Astrocyte of the cerebellum (primary cell): ENCODE measurements at regions not wholly inside any gene's neighbourhood (a gene's known extent, or its start where the extent isn't known, plus 50 kb on each side); places are given as distances from the start of the nearest gene placed in this dataset.

ENCODE experiments used
- DNase-seq: peaks from one replicate; pipeline ENCODE4 v3.0.0-alpha.2; 2011; ENCODE audit warnings: low read depth
- H3K4me3 ChIP-seq: 2 replicates; pipeline ENCODE4 v1.5.1; 2011; ENCODE audit warnings: mild to moderate bottlenecking, low read depth, low read length, moderate library complexity
- in situ Hi-C: cut with HindIII; loops from 2 replicates; pipeline ENCODE4 v1.10.0; 2017; ENCODE audit warnings: low sequenced_read_pairs
- TF ChIP-seq, protein P1 (sequence below): IDR thresholded peaks from 2 replicates; pipeline ENCODE4 v1.5.1; 2012; ENCODE audit warnings: low read length, low read depth, moderate library complexity, mild to moderate bottlenecking; ENCODE audit errors: missing control alignments

DNA sequence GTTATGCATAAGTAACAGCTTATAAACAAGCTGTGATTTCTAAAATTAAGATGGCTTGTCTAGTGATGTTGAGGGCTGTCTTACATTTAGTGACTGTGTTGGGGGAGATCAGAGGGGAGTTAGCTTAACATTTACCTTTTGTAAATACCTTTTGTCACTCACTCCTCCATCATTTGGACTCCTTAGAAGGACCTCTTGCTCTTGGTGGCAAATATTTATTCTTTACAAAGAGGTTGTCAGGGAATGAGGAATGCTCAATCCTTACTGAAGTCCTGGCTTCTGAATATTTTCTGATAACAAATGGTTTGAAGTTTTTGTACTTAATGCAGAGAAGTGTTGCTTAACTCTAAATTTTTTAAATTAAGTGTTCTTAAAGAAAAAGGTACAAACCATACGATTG lies 438.8 kb upstream of the FAM98A start:
- no peak for DNase-seq
- no peak overlapping the region for H3K4me3 ChIP-seq
- TF ChIP-seq, protein P1, sequence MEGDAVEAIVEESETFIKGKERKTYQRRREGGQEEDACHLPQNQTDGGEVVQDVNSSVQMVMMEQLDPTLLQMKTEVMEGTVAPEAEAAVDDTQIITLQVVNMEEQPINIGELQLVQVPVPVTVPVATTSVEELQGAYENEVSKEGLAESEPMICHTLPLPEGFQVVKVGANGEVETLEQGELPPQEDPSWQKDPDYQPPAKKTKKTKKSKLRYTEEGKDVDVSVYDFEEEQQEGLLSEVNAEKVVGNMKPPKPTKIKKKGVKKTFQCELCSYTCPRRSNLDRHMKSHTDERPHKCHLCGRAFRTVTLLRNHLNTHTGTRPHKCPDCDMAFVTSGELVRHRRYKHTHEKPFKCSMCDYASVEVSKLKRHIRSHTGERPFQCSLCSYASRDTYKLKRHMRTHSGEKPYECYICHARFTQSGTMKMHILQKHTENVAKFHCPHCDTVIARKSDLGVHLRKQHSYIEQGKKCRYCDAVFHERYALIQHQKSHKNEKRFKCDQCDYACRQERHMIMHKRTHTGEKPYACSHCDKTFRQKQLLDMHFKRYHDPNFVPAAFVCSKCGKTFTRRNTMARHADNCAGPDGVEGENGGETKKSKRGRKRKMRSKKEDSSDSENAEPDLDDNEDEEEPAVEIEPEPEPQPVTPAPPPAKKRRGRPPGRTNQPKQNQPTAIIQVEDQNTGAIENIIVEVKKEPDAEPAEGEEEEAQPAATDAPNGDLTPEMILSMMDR: no peak
- in situ Hi-C loops: no loop called here

DNA sequence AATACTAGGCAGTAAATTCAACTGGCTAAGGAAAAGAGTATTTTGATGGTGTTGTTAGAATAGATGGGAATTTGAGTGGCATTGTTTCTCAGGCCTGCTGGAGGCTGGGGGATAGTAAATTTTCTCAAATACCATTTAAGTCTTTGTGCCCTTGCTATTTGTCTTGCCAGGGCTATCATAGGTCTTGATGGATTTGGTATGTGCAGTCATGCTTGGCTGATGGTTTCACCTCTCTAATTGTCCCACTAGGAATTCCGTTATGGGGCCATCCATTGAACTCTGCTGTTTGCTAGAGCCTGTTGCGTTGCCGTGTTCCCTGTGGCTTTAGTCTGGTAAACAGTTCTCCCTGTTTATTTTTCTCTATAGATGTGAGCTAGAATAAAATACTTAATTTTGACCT lies 438.1 kb upstream of the FAM98A start:
- DNase-seq: no peak
- in situ Hi-C loops: no loop called here
- no peak overlapping the region for H3K4me3 ChIP-seq
- TF ChIP-seq, protein P1: no peak

DNA sequence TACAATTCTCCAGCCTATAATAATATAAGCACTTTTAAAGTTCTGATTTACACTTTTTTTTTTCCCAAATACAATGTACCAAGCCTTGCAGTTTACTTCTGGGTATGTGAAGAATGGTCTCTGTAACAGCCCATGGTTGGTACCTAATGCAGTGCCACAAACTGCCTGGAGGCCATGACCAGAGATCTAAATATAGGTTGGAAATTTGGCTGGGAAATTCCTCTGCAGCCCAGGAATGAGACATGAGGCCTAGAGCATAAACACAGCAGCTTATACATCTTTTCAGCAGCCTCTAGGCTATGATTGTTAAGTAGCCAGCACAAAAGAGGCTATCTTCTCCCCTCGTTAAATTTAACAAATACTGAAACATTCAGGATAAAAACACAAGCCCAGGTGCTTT lies 432.0 kb upstream of the FAM98A start:
- DNase-seq: no peak
- H3K4me3 ChIP-seq: no peak overlapping the region
- in situ Hi-C loops: no loop called here
- TF ChIP-seq, protein P1: no peak

DNA sequence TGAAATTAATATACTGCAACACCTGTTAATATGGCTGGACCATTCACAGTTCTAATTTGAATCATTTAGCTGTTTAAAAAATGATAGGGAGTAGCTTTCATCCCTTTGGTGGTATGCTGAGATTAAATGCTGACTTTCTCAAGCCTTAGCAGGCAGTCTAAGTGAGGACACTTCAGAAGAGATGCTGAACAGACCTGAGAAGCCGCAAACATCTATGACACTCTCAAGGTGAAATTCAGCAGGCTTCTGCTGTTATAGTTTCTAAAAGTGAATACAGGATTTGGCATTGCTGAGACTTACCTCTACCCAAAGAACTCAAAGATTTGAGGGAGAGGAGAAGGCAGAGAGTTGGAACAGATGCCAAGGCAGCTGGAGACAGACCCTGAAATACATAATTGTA lies 431.2 kb upstream of the FAM98A start:
- no peak for DNase-seq
- in situ Hi-C loops: no loop called here
- TF ChIP-seq, protein P1: no peak
- H3K4me3 ChIP-seq: no peak overlapping the region

DNA sequence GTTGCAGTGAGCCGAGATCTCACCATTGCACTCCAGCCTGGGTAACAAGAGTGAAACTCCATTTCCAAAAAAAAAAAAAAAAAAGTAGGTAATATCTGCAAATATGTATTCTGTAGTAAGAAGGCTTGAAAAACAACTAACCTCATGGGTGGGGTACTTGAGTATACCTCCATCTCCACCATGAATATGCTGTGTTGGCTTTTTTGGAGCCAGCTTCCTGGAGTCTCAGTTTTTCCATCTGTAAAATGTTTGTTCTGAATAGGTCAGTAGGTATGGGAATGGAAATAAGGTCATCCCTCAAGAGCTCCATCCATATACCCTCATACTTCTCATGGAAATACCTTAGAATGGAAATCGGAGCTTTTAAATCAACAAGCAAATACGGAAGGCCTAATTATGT lies 430.0 kb upstream of the FAM98A start:
- H3K4me3 ChIP-seq: no peak overlapping the region
- TF ChIP-seq, protein P1: no peak
- in situ Hi-C loops: no loop called here
- no peak for DNase-seq

DNA sequence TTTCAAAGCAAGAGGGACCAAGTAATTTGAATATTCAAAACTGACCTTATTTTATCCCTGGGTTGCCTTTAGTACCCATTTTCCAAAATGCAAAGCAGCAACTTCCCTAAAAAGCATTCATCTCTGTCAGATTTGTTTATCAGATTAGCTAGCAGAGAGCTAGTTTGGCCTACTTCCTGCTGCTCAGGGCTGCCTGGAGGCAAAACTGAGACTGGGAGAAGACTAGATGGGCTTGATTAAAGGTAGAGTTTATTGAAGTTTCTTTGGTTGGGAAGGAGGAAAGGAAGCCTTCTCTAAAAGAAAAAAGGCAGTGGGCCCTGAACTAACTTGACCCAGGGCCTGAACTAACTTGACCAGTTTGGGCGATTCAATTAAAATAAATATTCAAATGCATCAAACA lies 426.1 kb upstream of the FAM98A start:
- in situ Hi-C loops: no loop called here
- no peak for DNase-seq
- no peak overlapping the region for H3K4me3 ChIP-seq
- TF ChIP-seq, protein P1: no peak
